Ascending aorta (tissue), 2 donors: ENCODE measurements at regions not wholly inside any gene's neighbourhood (a gene's known extent, or its start where the extent isn't known, plus 50 kb on each side); places are given as distances from the start of the nearest gene placed in this dataset.

ENCODE experiments used
- DNase-seq, 2 donors: peaks; one replicate each; pipeline ENCODE4 v3.0.0-alpha.2; 2019; ENCODE audit warnings: low spot score in 2 of 2
- H3K27ac ChIP-seq, 2 donors: fragments of 200-600 bp; sonication (generic); one replicate each; pipeline ENCODE4 v1.5.1; 2016 to 2017; ENCODE audit warnings: mild to moderate bottlenecking in 1 of 2
- H3K27me3 ChIP-seq: fragments of 200-600 bp; sonication (generic); one replicate; pipeline ENCODE4 v1.5.1; 2017
- H3K36me3 ChIP-seq, 2 donors: fragments of 200-600 bp; sonication (generic); one replicate each; pipeline ENCODE4 v1.5.1; 2016
- H3K4me1 ChIP-seq, 2 donors: fragments of 200-600 bp; sonication (generic); one replicate each; pipeline ENCODE4 v1.5.1; 2016 to 2017; ENCODE audit warnings: mild to moderate bottlenecking in 1 of 2
- H3K4me3 ChIP-seq, 2 donors: fragments of 200-600 bp; sonication (generic); one replicate each; pipeline ENCODE4 v1.5.1; 2016 to 2017; ENCODE audit warnings: mild to moderate bottlenecking in 1 of 2
- H3K9me3 ChIP-seq, 2 donors: fragments of 200-600 bp; sonication (generic); one replicate each; pipeline ENCODE4 v1.5.1; 2016
- CTCF ChIP-seq, 3 experiments: fragments of 200-600 bp in 2 of 3; fragments of 450-650 bp in 1 of 3; sonication (generic) in 2 of 3; IDR thresholded peaks; one replicate each; pipeline ENCODE4 v1.5.1; 2016 to 2019; ENCODE audit warnings: antibody characterized with exemption in 3 of 3, mild to moderate bottlenecking in 1 of 3, moderate library complexity in 1 of 3
- intact Hi-C: fragments of 100-400 bp; cut with DNase I; formaldehyde crosslinking; loops from one replicate; pipeline ENCODE4 v1.15.1; 2023

- DNase-seq = no peak
- Histone ChIP-seq H3K27me3 (no peaks in the 10 kb centered on the region), H3K9me3 (no peaks in the 10 kb centered on the region), H3K27ac (no peak overlapping the region), H3K4me1 (no peaks in the 10 kb centered on the region), H3K4me3 (no peak overlapping the region), H3K36me3 (no peaks in the 10 kb centered on the region)
- TF ChIP-seq CTCF (IDR thresholded peaks at IDR 0.05) = no peak
- intact Hi-C loops = no loop called here
Measured at GRCh38 chr2:125167152-125167551, 1142.1 kb downstream of the CNTNAP5 start.

- no peak for DNase-seq
- Histone ChIP-seq H3K4me3 (no peak overlapping the region), H3K9me3 (no peaks in the 10 kb centered on the region), H3K27me3 (no peaks in the 10 kb centered on the region), H3K4me1 (no peaks in the 10 kb centered on the region), H3K27ac (no peak overlapping the region), H3K36me3 (no peaks in the 10 kb centered on the region)
- intact Hi-C loops = no loop called here
- TF ChIP-seq CTCF (IDR thresholded peaks at IDR 0.05) = no peak
Measured at GRCh38 chr2:125167820-125168219, 1142.7 kb downstream of the CNTNAP5 start.

- Histone ChIP-seq H3K27me3 (no peaks in the 10 kb centered on the region), H3K36me3 (no peaks in the 10 kb centered on the region), H3K27ac (no peak overlapping the region), H3K9me3 (no peaks in the 10 kb centered on the region), H3K4me3 (no peak overlapping the region), H3K4me1 (no peaks in the 10 kb centered on the region)
- intact Hi-C loops = no loop called here
- DNase-seq = no peak
- no peak for TF ChIP-seq CTCF (IDR thresholded peaks at IDR 0.05)
Measured at GRCh38 chr2:125168442-125168841, 1143.4 kb downstream of the CNTNAP5 start.

- Histone ChIP-seq H3K4me1 (no peaks in the 10 kb centered on the region), H3K27ac (no peak overlapping the region), H3K4me3 (no peak overlapping the region), H3K9me3 (no peaks in the 10 kb centered on the region), H3K36me3 (no peaks in the 10 kb centered on the region), H3K27me3 (no peaks in the 10 kb centered on the region)
- intact Hi-C loops = no loop called here
- DNase-seq = no peak
- no peak for TF ChIP-seq CTCF (IDR thresholded peaks at IDR 0.05)
Measured at GRCh38 chr2:125169022-125169763, 1144.1 kb downstream of the CNTNAP5 start.

- Histone ChIP-seq H3K27me3 (no peaks in the 10 kb centered on the region), H3K27ac (no peak overlapping the region), H3K9me3 (no peaks in the 10 kb centered on the region), H3K4me3 (no peak overlapping the region), H3K36me3 (no peaks in the 10 kb centered on the region), H3K4me1 (no peaks in the 10 kb centered on the region)
- no peak for DNase-seq
- intact Hi-C loops = no loop called here
- no peak for TF ChIP-seq CTCF (IDR thresholded peaks at IDR 0.05)
Measured at GRCh38 chr2:125169764-125170146, 1144.7 kb downstream of the CNTNAP5 start.

- H3K4me1 ChIP-seq = no peaks in the 10 kb centered on the region
- H3K9me3 ChIP-seq = no peaks in the 10 kb centered on the region
- intact Hi-C loops = no loop called here
- no peak overlapping the region for H3K4me3 ChIP-seq
- no peak for DNase-seq
- no peaks in the 10 kb centered on the region for H3K27me3 ChIP-seq
- no peaks in the 10 kb centered on the region for H3K36me3 ChIP-seq
- TF ChIP-seq CTCF (IDR thresholded peaks at IDR 0.05) = no peak
- H3K27ac ChIP-seq = no peak overlapping the region
Measured at GRCh38 chr2:125172181-125172580, 1147.1 kb downstream of the CNTNAP5 start.
